ENCODE measurements at regions not wholly inside any gene's neighbourhood (a gene's known extent, or its start where the extent isn't known, plus 50 kb on each side); places are given as distances from the start of the nearest gene placed in this dataset.
"Not testable (repeated sequence)": the region's sequence is repeated elsewhere in the genome, so short reads cannot be mapped to it uniquely, and the experiment has no call there.

DNA sequence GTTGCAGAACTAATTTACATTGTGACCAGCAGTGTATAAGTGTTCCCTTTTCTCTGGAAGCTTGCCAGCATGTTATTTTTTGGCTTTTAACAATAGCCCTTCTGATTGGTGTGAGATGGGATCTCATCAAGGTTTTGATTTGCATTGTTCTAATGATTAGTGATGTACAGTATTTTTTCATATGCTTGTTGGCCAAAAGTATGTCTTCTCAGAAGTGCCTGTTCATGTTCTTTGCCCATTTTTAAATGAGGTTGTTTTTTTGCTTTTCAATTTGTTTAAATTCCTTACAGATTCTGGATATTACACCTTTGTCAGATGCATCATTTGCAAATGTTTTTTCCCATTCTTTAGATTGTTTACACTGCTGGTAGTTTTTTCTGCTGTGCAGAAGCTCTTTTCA is 627.0 kb upstream of the CNTNAP2 start:
- Histone ChIP-seq H3K27ac (ENCODE audit: low read length) (no peak overlapping the region), H3K27me3 (ENCODE audit: insufficient read depth, low read length) (no peaks in the 10 kb centered on the region), H3K4me3 (ENCODE audit: low read length) (no peak overlapping the region), H3K36me3 (ENCODE audit: insufficient read depth, low read depth, low read length) (no peaks in the 10 kb centered on the region), H3K9me3 (ENCODE audit: insufficient read depth, low read depth, low read length) (peaks cover 13% of the 10 kb centered on the region; the same call in 1 of the 2 replicates), H3K9ac (ENCODE audit: low read depth, low read length) (no peak overlapping the region), H3K4me1 (ENCODE audit: insufficient read depth, low read length) (no peaks in the 10 kb centered on the region)

GRCh38 chr7:145488816-145489215 is 627.8 kb upstream of the CNTNAP2 start:
- H3K9me3 ChIP-seq (ENCODE audit: insufficient read depth, low read depth, low read length): peaks cover 9% of the 10 kb centered on the region; the same call in 1 of the 2 replicates
- no peaks in the 10 kb centered on the region for H3K4me1 ChIP-seq (ENCODE audit: insufficient read depth, low read length)
- H3K36me3 ChIP-seq (ENCODE audit: insufficient read depth, low read depth, low read length): no peaks in the 10 kb centered on the region
- H3K27ac ChIP-seq (ENCODE audit: low read length): no peak overlapping the region
- no peak overlapping the region for H3K9ac ChIP-seq (ENCODE audit: low read depth, low read length)
- no peak overlapping the region for H3K4me3 ChIP-seq (ENCODE audit: low read length)
- no peaks in the 10 kb centered on the region for H3K27me3 ChIP-seq (ENCODE audit: insufficient read depth, low read length)

DNA sequence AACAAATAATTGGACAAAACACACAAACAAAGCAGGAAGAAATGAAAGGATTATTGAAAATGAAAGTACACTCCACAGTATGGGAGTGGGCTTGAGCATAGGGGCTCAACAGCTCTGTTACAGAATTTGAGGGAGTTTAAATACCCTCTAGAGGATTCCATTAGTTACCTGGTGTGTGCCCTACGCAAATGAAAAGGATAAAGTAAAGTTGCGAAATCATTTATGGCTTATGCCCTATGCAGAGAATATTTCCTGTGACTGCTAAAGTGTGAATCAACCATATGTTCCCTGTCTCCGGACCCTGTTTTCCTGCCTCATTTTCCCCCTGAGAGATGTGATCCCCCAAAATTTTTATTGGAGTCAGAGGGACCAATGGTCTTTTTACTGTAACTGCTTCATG is 634.6 kb upstream of the CNTNAP2 start:
- Histone ChIP-seq H3K4me1 (ENCODE audit: insufficient read depth, low read length) (no peaks in the 10 kb centered on the region), H3K9me3 (ENCODE audit: insufficient read depth, low read depth, low read length) (no peaks in the 10 kb centered on the region; the same call in 1 of the 2 replicates), H3K9ac (ENCODE audit: low read depth, low read length) (no peak overlapping the region), H3K4me3 (ENCODE audit: low read length) (no peak overlapping the region), H3K27me3 (ENCODE audit: insufficient read depth, low read length) (no peaks in the 10 kb centered on the region), H3K36me3 (ENCODE audit: insufficient read depth, low read depth, low read length) (no peaks in the 10 kb centered on the region), H3K27ac (ENCODE audit: low read length) (no peak overlapping the region)

GRCh38 chr7:145478541-145478940 is 638.1 kb upstream of the CNTNAP2 start:
- H3K4me1 ChIP-seq (ENCODE audit: insufficient read depth, low read length): no peaks in the 10 kb centered on the region
- no peak overlapping the region for H3K9ac ChIP-seq (ENCODE audit: low read depth, low read length)
- no peaks in the 10 kb centered on the region for H3K36me3 ChIP-seq (ENCODE audit: insufficient read depth, low read depth, low read length)
- H3K9me3 ChIP-seq (ENCODE audit: insufficient read depth, low read depth, low read length): no peaks in the 10 kb centered on the region
- H3K27ac ChIP-seq (ENCODE audit: low read length): no peak overlapping the region
- no peaks in the 10 kb centered on the region for H3K27me3 ChIP-seq (ENCODE audit: insufficient read depth, low read length)
- H3K4me3 ChIP-seq (ENCODE audit: low read length): no peak overlapping the region

DNA sequence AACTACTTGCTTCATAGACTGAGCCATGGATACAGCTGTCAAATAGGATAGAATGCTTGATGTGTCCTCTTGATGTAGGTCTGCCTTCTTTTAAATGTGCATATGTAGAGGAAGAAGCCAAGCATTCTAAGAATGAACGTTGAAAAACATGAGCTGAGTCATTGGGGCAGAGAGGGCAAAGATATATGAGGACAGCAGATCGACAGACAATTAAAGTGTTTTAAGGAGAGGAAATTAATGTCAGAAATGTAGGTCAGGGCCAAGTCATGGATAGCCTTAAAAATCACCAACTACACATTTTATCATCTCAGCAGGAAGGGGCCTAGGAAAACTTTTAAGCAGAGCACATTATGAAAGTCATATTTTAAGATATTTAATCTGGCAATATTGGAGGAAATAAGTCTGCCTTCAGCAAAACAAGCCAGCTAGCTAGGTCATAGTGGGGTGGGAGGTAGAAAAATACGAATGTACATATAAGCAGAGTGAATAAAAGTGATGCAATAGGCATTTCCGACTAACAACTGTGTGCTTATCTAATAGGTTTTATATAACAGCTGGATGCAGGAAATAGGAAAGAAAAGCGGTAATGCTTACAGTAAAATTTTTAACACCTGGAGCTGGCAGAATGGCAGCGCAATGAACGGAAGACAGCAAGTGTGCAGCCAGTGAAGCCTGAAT is 638.3 kb upstream of the TPK1 start:
- Histone ChIP-seq H3K9ac (ENCODE audit: low read depth, low read length) (no peak overlapping the region), H3K36me3 (ENCODE audit: insufficient read depth, low read depth, low read length) (no peaks in the 10 kb centered on the region)

DNA sequence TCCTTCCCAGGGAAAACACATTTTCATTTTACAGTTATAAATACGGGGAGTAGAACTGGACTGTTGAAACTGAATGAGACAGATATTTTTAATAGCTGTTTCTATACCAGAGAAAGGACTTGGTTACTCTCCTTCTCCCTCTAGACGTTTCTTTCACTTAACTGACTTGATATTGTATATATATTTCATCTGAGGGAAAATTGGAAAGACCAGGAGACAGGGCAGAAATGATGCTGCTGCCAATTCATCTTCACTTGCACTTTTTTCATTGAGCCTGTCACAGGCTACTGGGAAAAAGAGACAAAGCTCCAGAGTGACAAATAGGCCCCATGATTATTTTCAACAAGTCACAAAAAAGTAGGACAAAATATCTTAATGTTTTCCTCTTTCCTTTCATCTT is 636.0 kb upstream of the TPK1 start:
- Histone ChIP-seq H3K9ac (ENCODE audit: low read depth, low read length) (no peak overlapping the region), H3K36me3 (ENCODE audit: insufficient read depth, low read depth, low read length) (no peaks in the 10 kb centered on the region), H3K4me3 (ENCODE audit: low read length) (no peak overlapping the region), H3K9me3 (ENCODE audit: insufficient read depth, low read depth, low read length) (no peaks in the 10 kb centered on the region; the same call in 1 of the 2 replicates), H3K4me1 (ENCODE audit: insufficient read depth, low read length) (no peaks in the 10 kb centered on the region), H3K27ac (ENCODE audit: low read length) (no peak overlapping the region), H3K27me3 (ENCODE audit: insufficient read depth, low read length) (no peaks in the 10 kb centered on the region)

More for the DNA sequence above, 638.3 kb upstream of the TPK1 start:
- Histone ChIP-seq H3K27ac (ENCODE audit: low read length) (no peak overlapping the region), H3K9me3 (ENCODE audit: insufficient read depth, low read depth, low read length) (no peaks in the 10 kb centered on the region), H3K27me3 (ENCODE audit: insufficient read depth, low read length) (no peaks in the 10 kb centered on the region), H3K4me3 (ENCODE audit: low read length) (no peak overlapping the region), H3K4me1 (ENCODE audit: insufficient read depth, low read length) (no peaks in the 10 kb centered on the region)

DNA sequence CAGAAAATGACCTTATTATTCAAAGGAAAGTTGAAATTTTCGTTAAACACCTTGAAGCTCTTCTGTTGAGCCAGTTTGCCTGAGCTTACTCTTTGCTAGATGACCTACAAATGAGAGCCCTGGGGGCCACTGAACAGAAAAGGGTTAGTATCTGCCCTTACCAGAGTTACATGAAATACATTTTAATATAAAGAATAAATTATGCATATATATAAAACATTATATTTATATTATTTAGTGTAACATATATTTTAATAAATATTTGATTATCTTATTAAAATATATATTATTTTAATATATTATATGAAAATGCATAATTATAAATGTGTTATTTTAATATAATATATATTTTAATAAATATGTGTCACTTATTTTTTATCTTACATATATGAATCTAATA is 628.4 kb upstream of the TPK1 start:
- Histone ChIP-seq H3K4me3 (ENCODE audit: low read length) (no peak overlapping the region), H3K27ac (ENCODE audit: low read length) (no peak overlapping the region), H3K27me3 (ENCODE audit: insufficient read depth, low read length) (no peaks in the 10 kb centered on the region), H3K36me3 (ENCODE audit: insufficient read depth, low read depth, low read length) (no peaks in the 10 kb centered on the region), H3K4me1 (ENCODE audit: insufficient read depth, low read length) (no peaks in the 10 kb centered on the region), H3K9ac (ENCODE audit: low read depth, low read length) (no peak overlapping the region), H3K9me3 (ENCODE audit: insufficient read depth, low read depth, low read length) (no peaks in the 10 kb centered on the region; the same call in 1 of the 2 replicates)

DNA sequence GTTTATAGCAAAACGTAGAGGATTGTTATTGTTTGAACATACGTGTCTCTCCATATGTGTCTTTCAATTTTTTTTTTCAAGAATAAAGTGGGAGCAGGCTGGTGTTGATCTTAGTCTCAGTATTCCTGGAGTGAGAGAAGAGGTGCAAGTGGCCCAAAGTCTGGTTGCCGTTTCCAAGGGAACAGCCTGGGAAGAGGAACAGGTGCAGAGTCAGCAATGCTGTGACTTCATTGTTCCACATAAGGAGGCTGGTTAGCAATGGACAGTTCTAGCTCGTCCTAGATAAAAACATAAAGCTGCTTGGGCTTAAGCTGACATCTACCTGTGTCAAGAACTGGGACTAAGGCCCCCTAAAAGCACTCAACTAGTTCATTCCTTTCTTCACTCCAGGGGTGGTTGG is 626.6 kb upstream of the TPK1 start:
- no peak overlapping the region for H3K9ac ChIP-seq (ENCODE audit: low read depth, low read length)
- no peaks in the 10 kb centered on the region for H3K36me3 ChIP-seq (ENCODE audit: insufficient read depth, low read depth, low read length)
- no peaks in the 10 kb centered on the region for H3K4me1 ChIP-seq (ENCODE audit: insufficient read depth, low read length)
- no peak overlapping the region for H3K4me3 ChIP-seq (ENCODE audit: low read length)
- no peak overlapping the region for H3K27ac ChIP-seq (ENCODE audit: low read length)
- H3K27me3 ChIP-seq (ENCODE audit: insufficient read depth, low read length): no peaks in the 10 kb centered on the region
- no peaks in the 10 kb centered on the region; the same call in 1 of the 2 replicates for H3K9me3 ChIP-seq (ENCODE audit: insufficient read depth, low read depth, low read length)

GRCh38 chr7:145434811-145435210 is 599.0 kb upstream of the TPK1 start:
- no peaks in the 10 kb centered on the region for H3K4me1 ChIP-seq (ENCODE audit: insufficient read depth, low read length)
- H3K4me3 ChIP-seq (ENCODE audit: low read length): no peak overlapping the region
- no peaks in the 10 kb centered on the region for H3K27me3 ChIP-seq (ENCODE audit: insufficient read depth, low read length)
- H3K9me3 ChIP-seq (ENCODE audit: insufficient read depth, low read depth, low read length): no peaks in the 10 kb centered on the region
- H3K36me3 ChIP-seq (ENCODE audit: insufficient read depth, low read depth, low read length): no peaks in the 10 kb centered on the region
- no peak overlapping the region for H3K27ac ChIP-seq (ENCODE audit: low read length)
- H3K9ac ChIP-seq (ENCODE audit: low read depth, low read length): no peak overlapping the region

DNA sequence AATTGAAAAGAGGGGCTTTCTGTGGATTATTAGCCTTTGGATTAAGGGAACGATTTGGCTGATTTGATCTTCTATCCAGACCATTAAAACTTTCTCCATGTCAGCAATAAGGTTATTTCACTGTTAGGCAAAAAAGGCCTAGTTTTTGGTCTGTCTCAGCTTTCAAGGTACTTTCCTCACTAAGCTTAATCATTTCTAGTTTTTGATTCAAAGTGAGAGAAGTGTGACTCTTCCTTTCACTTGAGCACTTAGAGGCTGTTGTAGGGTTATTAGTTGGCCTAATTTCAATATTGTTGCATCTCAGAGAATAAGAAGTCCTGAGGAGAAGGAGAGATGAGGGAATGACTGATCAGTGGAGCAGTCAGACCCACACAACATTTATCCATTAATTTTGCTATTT is 596.0 kb upstream of the TPK1 start:
- H3K36me3 ChIP-seq (ENCODE audit: insufficient read depth, low read depth, low read length): no peaks in the 10 kb centered on the region
- no peaks in the 10 kb centered on the region for H3K9me3 ChIP-seq (ENCODE audit: insufficient read depth, low read depth, low read length)
- no peak overlapping the region for H3K4me3 ChIP-seq (ENCODE audit: low read length)
- H3K4me1 ChIP-seq (ENCODE audit: insufficient read depth, low read length): no peaks in the 10 kb centered on the region
- H3K9ac ChIP-seq (ENCODE audit: low read depth, low read length): no peak overlapping the region
- no peaks in the 10 kb centered on the region for H3K27me3 ChIP-seq (ENCODE audit: insufficient read depth, low read length)
- no peak overlapping the region for H3K27ac ChIP-seq (ENCODE audit: low read length)

DNA sequence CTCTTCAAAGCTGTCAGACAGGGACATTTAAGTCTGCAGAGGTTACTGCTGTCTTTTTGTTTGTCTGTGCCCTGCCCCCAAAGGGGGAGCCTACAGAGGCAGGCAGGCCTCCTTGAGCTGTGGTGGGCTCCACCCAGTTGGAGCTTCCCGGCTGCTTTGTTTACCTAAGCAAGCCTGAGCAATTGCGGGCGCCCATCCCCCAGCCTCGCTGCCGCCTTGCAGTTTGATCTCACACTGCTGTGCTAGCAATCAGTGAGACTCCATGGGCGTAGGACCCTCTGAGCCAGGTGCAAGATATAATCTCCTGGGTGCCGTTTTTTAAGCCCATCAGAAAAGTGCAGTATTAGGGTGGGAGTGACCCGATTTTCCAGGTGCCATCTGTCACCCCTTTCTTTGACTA is 582.6 kb upstream of the TPK1 start:
- H3K27ac ChIP-seq (ENCODE audit: low read length); H3K4me1 ChIP-seq (ENCODE audit: insufficient read depth, low read length); H3K36me3 ChIP-seq (ENCODE audit: insufficient read depth, low read depth, low read length); H3K27me3 ChIP-seq (ENCODE audit: insufficient read depth, low read length); H3K4me3 ChIP-seq (ENCODE audit: low read length); H3K9ac ChIP-seq (ENCODE audit: low read depth, low read length): not testable (repeated sequence)
- peaks cover 34% of the 10 kb centered on the region for H3K9me3 ChIP-seq (ENCODE audit: insufficient read depth, low read depth, low read length)

DNA sequence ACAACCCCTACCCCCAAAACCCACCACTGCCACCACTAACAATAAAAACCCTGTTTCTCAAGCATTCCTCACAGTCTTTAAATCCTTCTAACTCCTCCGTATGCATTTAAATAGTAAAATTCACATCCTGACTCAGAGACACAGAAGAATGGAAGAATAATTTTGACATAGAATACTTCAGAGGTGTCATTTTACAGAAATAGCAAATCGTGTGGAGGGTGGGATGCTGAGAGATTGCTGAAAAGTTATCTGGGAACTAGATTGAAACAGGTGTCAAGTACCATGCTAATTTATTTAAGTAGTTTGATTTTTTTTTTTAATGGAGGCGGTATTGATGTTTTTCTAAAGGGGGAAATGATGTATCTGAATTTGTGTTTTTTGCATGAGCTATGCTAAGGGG is 575.2 kb upstream of the TPK1 start:
- no peak overlapping the region for H3K27ac ChIP-seq (ENCODE audit: low read length)
- H3K36me3 ChIP-seq (ENCODE audit: insufficient read depth, low read depth, low read length): no peaks in the 10 kb centered on the region
- no peak overlapping the region for H3K4me3 ChIP-seq (ENCODE audit: low read length)
- H3K9me3 ChIP-seq (ENCODE audit: insufficient read depth, low read depth, low read length): no peaks in the 10 kb centered on the region
- H3K4me1 ChIP-seq (ENCODE audit: insufficient read depth, low read length): peaks cover 3% of the 10 kb centered on the region; the same call in 1 of the 2 replicates
- H3K9ac ChIP-seq (ENCODE audit: low read depth, low read length): no peak overlapping the region
- H3K27me3 ChIP-seq (ENCODE audit: insufficient read depth, low read length): no peaks in the 10 kb centered on the region
